ENCODE measurements at regions not wholly inside any gene's neighbourhood (a gene's known extent, or its start where the extent isn't known, plus 50 kb on each side); places are given as distances from the start of the nearest gene placed in this dataset.
A peak's percentile ranks its signal among the peaks of the same experiment; 100 is the strongest.

DNA sequence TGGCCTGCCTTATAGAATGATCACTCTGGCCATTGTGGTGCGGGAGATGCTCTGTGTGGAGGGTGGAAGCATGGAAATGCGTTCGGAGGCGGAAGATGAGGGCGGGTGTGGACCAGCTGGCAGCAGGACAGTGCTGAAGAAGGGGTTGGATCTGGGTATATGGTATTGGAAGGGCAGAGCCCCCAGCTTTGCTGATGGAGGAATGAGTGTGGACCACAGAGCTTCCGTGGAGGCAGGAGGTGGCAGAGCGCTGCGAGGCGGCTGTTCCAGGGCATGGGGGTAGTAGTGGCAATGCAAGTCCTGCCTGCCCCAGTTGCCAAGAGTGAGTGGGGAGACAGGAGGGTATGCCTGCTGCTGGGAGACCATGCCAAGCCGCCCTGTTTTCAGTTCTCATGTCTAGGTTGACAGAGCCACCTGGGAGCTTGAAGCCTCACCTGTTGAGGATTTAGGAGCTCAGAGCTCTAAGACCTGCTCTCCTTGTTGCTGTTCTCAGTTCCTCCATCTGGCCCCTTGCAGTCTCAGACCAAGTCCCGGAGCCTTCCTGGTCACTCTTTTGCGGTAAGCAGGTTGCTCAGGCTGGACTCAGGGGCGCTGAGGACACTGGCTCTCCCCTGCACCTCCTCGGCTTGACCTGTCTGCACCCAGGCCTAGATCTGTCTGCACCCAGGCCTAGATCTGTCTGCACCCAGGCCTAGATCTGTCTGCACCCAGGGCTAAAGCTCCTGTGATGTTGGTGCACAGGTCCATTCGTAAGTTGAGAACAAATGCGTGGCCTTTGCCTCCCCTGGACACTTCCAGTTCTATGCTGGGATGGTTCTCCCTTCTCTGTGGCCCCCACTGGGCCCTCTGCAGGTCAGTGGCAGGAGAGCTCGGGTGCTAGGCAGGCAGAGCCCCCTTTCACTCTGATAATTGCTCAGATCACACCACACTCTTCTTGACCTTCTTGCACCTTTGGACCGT is 290.5 kb upstream of the HS6ST1 start:
- Histone ChIP-seq H3K36me3 (ENCODE audit: insufficient read depth, low read length) (no peaks in the 10 kb centered on the region), H3K27me3 (ENCODE audit: insufficient read depth, low read length) (no peaks in the 10 kb centered on the region), H3K27ac (ENCODE audit: low read depth, low read length) (no peak overlapping the region), H2AFZ (ENCODE audit: low read length) (no peak overlapping the region), H3K79me2 (ENCODE audit: insufficient read depth, low read length) (no peaks in the 10 kb centered on the region), H4K20me1 (ENCODE audit: insufficient read depth, low read length) (no peaks in the 10 kb centered on the region), H3K4me1 (ENCODE audit: insufficient read depth, low read length) (no peaks in the 10 kb centered on the region), H3K4me3 (ENCODE audit: insufficient read depth, low read length) (no peak overlapping the region), H3K4me2 (ENCODE audit: insufficient read depth, low read length) (no peak overlapping the region), H3K9me3 (ENCODE audit: low read depth, low read length) (no peaks in the 10 kb centered on the region)
- TF ChIP-seq CTCF (IDR thresholded peaks at IDR 0.05; ENCODE audit: extremely low read depth, low read depth, low read length): no peak
- peak; percentile 57 for DNase-seq (ENCODE audit: insufficient read length, low spot score, missing footprints)

- Histone ChIP-seq H3K9me3 (ENCODE audit: low read depth, low read length) (no peaks in the 10 kb centered on the region), H3K4me1 (ENCODE audit: insufficient read depth, low read length) (no peaks in the 10 kb centered on the region), H2AFZ (ENCODE audit: low read length) (no peak overlapping the region), H3K27me3 (ENCODE audit: insufficient read depth, low read length) (no peaks in the 10 kb centered on the region), H4K20me1 (ENCODE audit: insufficient read depth, low read length) (no peaks in the 10 kb centered on the region), H3K79me2 (ENCODE audit: insufficient read depth, low read length) (no peaks in the 10 kb centered on the region), H3K27ac (ENCODE audit: low read depth, low read length) (no peak overlapping the region), H3K36me3 (ENCODE audit: insufficient read depth, low read length) (no peaks in the 10 kb centered on the region), H3K4me2 (ENCODE audit: insufficient read depth, low read length) (no peak overlapping the region), H3K4me3 (ENCODE audit: insufficient read depth, low read length) (no peak overlapping the region)
- no peak for TF ChIP-seq CTCF (IDR thresholded peaks at IDR 0.05; ENCODE audit: extremely low read depth, low read depth, low read length)
- peak; percentile 56 for DNase-seq (ENCODE audit: insufficient read length, low spot score, missing footprints)
These were observed 291.8 kb upstream of the HS6ST1 start for GRCh38 chr2:128610496-128610895.

- H3K27me3 ChIP-seq (ENCODE audit: insufficient read depth, low read length): no peaks in the 10 kb centered on the region
- H3K36me3 ChIP-seq (ENCODE audit: insufficient read depth, low read length): no peaks in the 10 kb centered on the region
- H3K4me1 ChIP-seq (ENCODE audit: insufficient read depth, low read length): no peaks in the 10 kb centered on the region
- H4K20me1 ChIP-seq (ENCODE audit: insufficient read depth, low read length): no peaks in the 10 kb centered on the region
- H3K4me2 ChIP-seq (ENCODE audit: insufficient read depth, low read length): no peak overlapping the region
- H3K4me3 ChIP-seq (ENCODE audit: insufficient read depth, low read length): no peak overlapping the region
- H3K79me2 ChIP-seq (ENCODE audit: insufficient read depth, low read length): no peaks in the 10 kb centered on the region
- no peak overlapping the region for H3K27ac ChIP-seq (ENCODE audit: low read depth, low read length)
- TF ChIP-seq CTCF (IDR thresholded peaks at IDR 0.05; ENCODE audit: extremely low read depth, low read depth, low read length): no peak
- peak; percentile 73 for DNase-seq (ENCODE audit: insufficient read length, low spot score, missing footprints)
- H2AFZ ChIP-seq (ENCODE audit: low read length): no peak overlapping the region
- H3K9me3 ChIP-seq (ENCODE audit: low read depth, low read length): no peaks in the 10 kb centered on the region
These were observed 293.0 kb upstream of the HS6ST1 start for GRCh38 chr2:128611421-128612320.
